Osteoblast (primary cell): ENCODE measurements at regions not wholly inside any gene's neighbourhood (a gene's known extent, or its start where the extent isn't known, plus 50 kb on each side); places are given as distances from the start of the nearest gene placed in this dataset.

Experiments
- DNase-seq: peaks from one replicate; pipeline ENCODE4 v3.0.0; 2011; ENCODE audit warnings: low spot score, mixed read lengths; ENCODE audit not compliant: insufficient read length; ENCODE audit errors: missing footprints
- H2AFZ ChIP-seq: 2 replicates; pipeline ENCODE4 v1.6.0; 2011; ENCODE audit warnings: mild to moderate bottlenecking, low read length
- H3K27ac ChIP-seq: 2 replicates; pipeline ENCODE4 v1.5.1; 2011; ENCODE audit warnings: mild to moderate bottlenecking, low read depth, low read length, moderate library complexity
- H3K27me3 ChIP-seq: 2 replicates; pipeline ENCODE4 v1.6.0; 2012; ENCODE audit warnings: mild to moderate bottlenecking, control low read depth, inconsistent platforms, low read length, moderate library complexity; ENCODE audit not compliant: insufficient read depth
- H3K36me3 ChIP-seq: 2 replicates; pipeline ENCODE4 v1.5.1; 2011; ENCODE audit warnings: mild to moderate bottlenecking, low read length, control low read depth, moderate library complexity; ENCODE audit not compliant: insufficient read depth
- H3K4me1 ChIP-seq: 2 replicates; pipeline ENCODE4 v1.5.1; 2011; ENCODE audit warnings: mild to moderate bottlenecking, low read length, control low read depth, moderate library complexity; ENCODE audit not compliant: insufficient read depth
- H3K4me2 ChIP-seq: 2 replicates; pipeline ENCODE4 v1.6.0; 2011; ENCODE audit warnings: mild to moderate bottlenecking, low read length; ENCODE audit not compliant: insufficient read depth
- H3K4me3 ChIP-seq: fragments of 200-600 bp; sonication (generic); 3 replicates; pipeline ENCODE4 v1.5.1; 2012; ENCODE audit warnings: mild to moderate bottlenecking, low read length, inconsistent platforms; ENCODE audit not compliant: insufficient read depth
- H3K79me2 ChIP-seq: 2 replicates; pipeline ENCODE4 v1.6.0; 2012; ENCODE audit warnings: mild to moderate bottlenecking, low read length, control low read depth, inconsistent platforms; ENCODE audit not compliant: insufficient read depth
- H3K9me3 ChIP-seq: 2 replicates; pipeline ENCODE4 v1.5.1; 2011; ENCODE audit warnings: low read depth, low read length, control low read depth
- H4K20me1 ChIP-seq: 2 replicates; pipeline ENCODE4 v1.6.0; 2012; ENCODE audit warnings: mild to moderate bottlenecking, low read length, control low read depth; ENCODE audit not compliant: insufficient read depth
- TF ChIP-seq, protein P1 (sequence below): IDR thresholded peaks from 2 replicates; pipeline ENCODE4 v1.5.1; 2011; ENCODE audit warnings: mild to moderate bottlenecking, low read depth, low read length, moderate library complexity; ENCODE audit errors: extremely low read depth

- Histone ChIP-seq H3K4me1 (no peaks in the 10 kb centered on the region), H4K20me1 (no peaks in the 10 kb centered on the region), H3K4me2 (no peak overlapping the region), H3K79me2 (no peaks in the 10 kb centered on the region), H3K36me3 (no peaks in the 10 kb centered on the region), H3K9me3 (peaks cover 3% of the 10 kb centered on the region), H2AFZ (no peak overlapping the region), H3K27me3 (no peaks in the 10 kb centered on the region), H3K27ac (no peak overlapping the region), H3K4me3 (no peak overlapping the region)
- TF ChIP-seq, protein P1, sequence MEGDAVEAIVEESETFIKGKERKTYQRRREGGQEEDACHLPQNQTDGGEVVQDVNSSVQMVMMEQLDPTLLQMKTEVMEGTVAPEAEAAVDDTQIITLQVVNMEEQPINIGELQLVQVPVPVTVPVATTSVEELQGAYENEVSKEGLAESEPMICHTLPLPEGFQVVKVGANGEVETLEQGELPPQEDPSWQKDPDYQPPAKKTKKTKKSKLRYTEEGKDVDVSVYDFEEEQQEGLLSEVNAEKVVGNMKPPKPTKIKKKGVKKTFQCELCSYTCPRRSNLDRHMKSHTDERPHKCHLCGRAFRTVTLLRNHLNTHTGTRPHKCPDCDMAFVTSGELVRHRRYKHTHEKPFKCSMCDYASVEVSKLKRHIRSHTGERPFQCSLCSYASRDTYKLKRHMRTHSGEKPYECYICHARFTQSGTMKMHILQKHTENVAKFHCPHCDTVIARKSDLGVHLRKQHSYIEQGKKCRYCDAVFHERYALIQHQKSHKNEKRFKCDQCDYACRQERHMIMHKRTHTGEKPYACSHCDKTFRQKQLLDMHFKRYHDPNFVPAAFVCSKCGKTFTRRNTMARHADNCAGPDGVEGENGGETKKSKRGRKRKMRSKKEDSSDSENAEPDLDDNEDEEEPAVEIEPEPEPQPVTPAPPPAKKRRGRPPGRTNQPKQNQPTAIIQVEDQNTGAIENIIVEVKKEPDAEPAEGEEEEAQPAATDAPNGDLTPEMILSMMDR = no peak
- DNase-seq = no peak
Observed at GRCh38 chr7:86252406-86252805, 391.3 kb upstream of the GRM3 start.

GRCh38 chr7:86248977-86249376 lies 394.7 kb upstream of the GRM3 start:
- Histone ChIP-seq H3K9me3 (peaks cover 3% of the 10 kb centered on the region), H2AFZ (no peak overlapping the region), H3K27ac (no peak overlapping the region), H3K79me2 (no peaks in the 10 kb centered on the region), H3K4me3 (no peak overlapping the region), H3K4me1 (no peaks in the 10 kb centered on the region), H4K20me1 (no peaks in the 10 kb centered on the region), H3K4me2 (no peak overlapping the region), H3K27me3 (no peaks in the 10 kb centered on the region), H3K36me3 (no peaks in the 10 kb centered on the region)
- TF ChIP-seq, protein P1 = no peak
- DNase-seq = no peak

DNA sequence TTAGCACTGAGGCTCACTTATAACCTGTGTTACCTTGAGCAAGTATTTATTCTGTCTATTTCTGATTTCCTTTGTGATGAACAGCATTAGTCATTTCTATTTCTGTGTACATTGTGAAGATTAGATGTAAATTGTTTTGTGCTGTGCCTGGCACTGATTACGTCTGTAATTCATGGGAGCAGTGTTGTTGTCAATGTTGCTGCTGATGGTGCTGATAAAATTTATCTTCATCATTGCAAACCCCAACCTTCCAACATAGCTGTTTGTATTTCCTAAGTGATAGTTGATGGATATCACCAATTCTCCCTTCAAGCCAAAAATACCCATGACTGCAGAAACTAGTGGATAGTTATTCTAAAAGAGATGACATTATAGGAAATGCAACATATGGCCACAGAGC lies 400.5 kb upstream of the GRM3 start:
- Histone ChIP-seq H3K4me1 (no peaks in the 10 kb centered on the region), H3K27ac (no peak overlapping the region), H3K36me3 (no peaks in the 10 kb centered on the region), H3K79me2 (no peaks in the 10 kb centered on the region), H3K4me3 (no peak overlapping the region), H3K9me3 (no peaks in the 10 kb centered on the region), H4K20me1 (no peaks in the 10 kb centered on the region), H3K27me3 (no peaks in the 10 kb centered on the region), H2AFZ (no peak overlapping the region), H3K4me2 (no peak overlapping the region)
- TF ChIP-seq, protein P1 = no peak
- DNase-seq = no peak

GRCh38 chr7:86226191-86226590 lies 417.5 kb upstream of the GRM3 start:
- no peaks in the 10 kb centered on the region for H3K79me2 ChIP-seq
- peaks cover 3% of the 10 kb centered on the region for H3K9me3 ChIP-seq
- no peak overlapping the region for H3K4me3 ChIP-seq
- H3K36me3 ChIP-seq = no peaks in the 10 kb centered on the region
- TF ChIP-seq, protein P1 = no peak
- no peak overlapping the region for H2AFZ ChIP-seq
- no peak overlapping the region for H3K27ac ChIP-seq
- DNase-seq = no peak
- no peaks in the 10 kb centered on the region for H3K27me3 ChIP-seq
- H3K4me2 ChIP-seq = no peak overlapping the region
- no peaks in the 10 kb centered on the region for H4K20me1 ChIP-seq
- H3K4me1 ChIP-seq = no peaks in the 10 kb centered on the region
